ENCODE measurements at regions not wholly inside any gene's neighbourhood (a gene's known extent, or its start where the extent isn't known, plus 50 kb on each side); places are given as distances from the start of the nearest gene placed in this dataset.

DNA sequence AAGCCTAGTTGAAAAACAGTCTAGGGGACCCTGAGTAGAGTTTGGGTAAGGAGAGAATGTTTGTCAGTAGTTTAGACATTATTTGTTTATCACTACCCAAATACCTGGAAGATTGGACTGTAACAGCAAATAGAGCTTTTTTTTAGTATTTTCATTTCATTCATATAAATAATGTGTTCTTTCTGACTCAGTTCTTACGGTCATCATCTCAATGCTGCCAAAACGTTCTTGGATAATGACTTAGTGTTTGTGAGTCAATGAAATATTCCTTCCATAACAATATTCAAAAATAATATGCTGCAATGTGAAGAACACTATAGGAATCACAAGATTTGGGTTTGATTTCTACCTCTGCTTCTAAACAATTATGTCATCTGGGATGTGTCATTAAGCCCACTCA, 400.0 kb upstream of the PKN2 start:
- Histone ChIP-seq H3K36me3 (ENCODE audit: control insufficient read depth in 2 of 2, insufficient read depth in 2 of 2, low read length in 1 of 2) (no peaks in the 10 kb centered on the region), H3K4me3 (ENCODE audit: low read depth in 1 of 2, low read length in 2 of 2) (no peak overlapping the region), H3K27ac (ENCODE audit: low read depth in 2 of 2, low read length in 1 of 2) (no peak overlapping the region), H3K27me3 (ENCODE audit: control insufficient read depth in 1 of 2, insufficient read depth in 2 of 2, low read length in 2 of 2) (no peaks in the 10 kb centered on the region), H3K4me1 (ENCODE audit: control insufficient read depth in 2 of 2, insufficient read depth in 2 of 2, low read length in 1 of 2) (no peaks in the 10 kb centered on the region), H3K9me3 (ENCODE audit: control insufficient read depth in 2 of 2, insufficient read depth in 1 of 2, low read depth in 1 of 2, low read length in 1 of 2) (no peaks in the 10 kb centered on the region)
- WGBS, 2 donors = 62 to 70% methylated on average over 2 of the region's 2 CpGs

DNA sequence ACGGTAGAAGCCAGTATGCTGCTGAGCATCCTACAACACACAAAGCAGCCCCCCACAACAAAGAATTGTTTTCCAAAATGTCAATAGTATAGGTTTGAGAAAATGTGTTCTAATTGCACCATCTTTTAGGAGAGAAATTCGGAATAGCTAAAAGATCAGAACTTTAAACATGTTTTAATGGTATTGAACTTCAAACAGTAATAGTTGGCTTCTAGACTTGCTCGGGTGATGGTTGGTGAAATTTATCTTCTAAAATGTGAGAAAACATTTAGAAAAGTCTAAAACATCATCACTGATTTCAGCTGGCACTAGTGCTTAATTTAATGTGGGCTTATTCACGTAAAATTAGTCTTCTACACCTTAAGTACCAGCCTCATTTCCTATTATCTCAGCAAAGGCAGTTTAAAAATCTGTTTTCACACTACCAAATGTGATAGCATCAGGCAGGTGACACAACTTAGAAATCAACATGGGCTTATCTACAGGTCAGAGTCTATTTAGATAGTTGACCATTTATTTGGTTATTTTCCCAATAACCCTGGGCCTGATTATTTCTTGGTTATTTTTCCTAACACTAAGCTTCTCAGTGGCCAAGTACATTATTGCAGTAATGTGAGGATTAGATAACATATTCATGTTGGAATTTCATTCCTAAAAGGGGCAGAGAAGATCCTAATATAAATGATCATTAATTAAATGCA, 399.3 kb upstream of the PKN2 start:
- WGBS, 2 donors = 83 to 86% methylated on average over 4 of the region's 4 CpGs

DNA sequence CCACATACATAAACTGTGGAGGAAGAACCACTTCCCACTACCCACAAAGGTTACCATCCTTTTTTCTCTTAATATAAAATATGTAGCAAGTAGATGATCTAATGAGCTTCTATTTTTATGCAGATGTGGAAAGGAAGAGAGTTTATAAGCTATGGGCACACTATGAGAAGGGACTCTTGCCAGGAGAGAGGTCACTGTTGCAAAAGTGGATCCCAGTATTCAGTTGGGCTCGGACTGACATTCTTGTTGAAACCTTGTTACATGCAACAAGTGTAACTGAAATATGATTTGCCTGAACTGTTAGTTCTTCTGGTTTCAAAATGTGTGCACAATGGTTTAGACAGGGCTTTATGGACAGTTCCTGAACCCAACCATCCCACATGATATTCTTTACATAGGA, 397.4 kb upstream of the PKN2 start:
- WGBS, 2 donors = 72 to 78% methylated on average over 1 of the region's 1 CpG
- Histone ChIP-seq H3K9me3 (ENCODE audit: control insufficient read depth in 2 of 2, insufficient read depth in 1 of 2, low read depth in 1 of 2, low read length in 1 of 2) (no peaks in the 10 kb centered on the region), H3K4me1 (ENCODE audit: control insufficient read depth in 2 of 2, insufficient read depth in 2 of 2, low read length in 1 of 2) (no peaks in the 10 kb centered on the region), H3K27me3 (ENCODE audit: control insufficient read depth in 1 of 2, insufficient read depth in 2 of 2, low read length in 2 of 2) (no peaks in the 10 kb centered on the region), H3K27ac (ENCODE audit: low read depth in 2 of 2, low read length in 1 of 2) (no peak overlapping the region), H3K4me3 (ENCODE audit: low read depth in 1 of 2, low read length in 2 of 2) (no peak overlapping the region), H3K36me3 (ENCODE audit: control insufficient read depth in 2 of 2, insufficient read depth in 2 of 2, low read length in 1 of 2) (no peaks in the 10 kb centered on the region)

More for the DNA sequence above, 399.3 kb upstream of the PKN2 start:
- H3K27ac ChIP-seq (ENCODE audit: low read depth in 2 of 2, low read length in 1 of 2) = no peak overlapping the region
- H3K9me3 ChIP-seq (ENCODE audit: control insufficient read depth in 2 of 2, insufficient read depth in 1 of 2, low read depth in 1 of 2, low read length in 1 of 2) = no peaks in the 10 kb centered on the region
- H3K4me1 ChIP-seq (ENCODE audit: control insufficient read depth in 2 of 2, insufficient read depth in 2 of 2, low read length in 1 of 2) = no peaks in the 10 kb centered on the region
- no peaks in the 10 kb centered on the region for H3K27me3 ChIP-seq (ENCODE audit: control insufficient read depth in 1 of 2, insufficient read depth in 2 of 2, low read length in 2 of 2)
- H3K36me3 ChIP-seq (ENCODE audit: control insufficient read depth in 2 of 2, insufficient read depth in 2 of 2, low read length in 1 of 2) = no peaks in the 10 kb centered on the region
- H3K4me3 ChIP-seq (ENCODE audit: low read depth in 1 of 2, low read length in 2 of 2) = no peak overlapping the region

DNA sequence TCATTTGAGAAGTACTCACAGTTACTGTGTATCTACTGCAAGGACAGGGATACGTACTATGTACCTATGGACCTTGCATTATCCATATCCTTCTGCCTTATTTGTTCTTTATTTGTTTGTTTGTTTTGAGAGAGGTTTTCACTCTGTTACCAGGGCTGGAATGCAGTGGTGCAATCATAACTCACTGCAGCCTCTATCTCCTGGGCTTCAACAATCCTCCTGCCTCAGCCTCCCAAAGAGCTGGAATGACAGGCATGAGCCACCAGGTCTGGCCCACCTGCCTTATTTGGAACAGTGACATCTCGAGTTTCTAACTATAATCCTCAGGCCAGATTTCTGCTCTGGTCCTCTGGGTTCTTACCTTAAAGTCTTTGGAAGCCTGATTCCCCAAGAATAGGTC, 395.5 kb upstream of the PKN2 start:
- no peaks in the 10 kb centered on the region for H3K4me1 ChIP-seq (ENCODE audit: control insufficient read depth in 2 of 2, insufficient read depth in 2 of 2, low read length in 1 of 2)
- no peaks in the 10 kb centered on the region for H3K27me3 ChIP-seq (ENCODE audit: control insufficient read depth in 1 of 2, insufficient read depth in 2 of 2, low read length in 2 of 2)
- H3K36me3 ChIP-seq (ENCODE audit: control insufficient read depth in 2 of 2, insufficient read depth in 2 of 2, low read length in 1 of 2) = no peaks in the 10 kb centered on the region
- no peak overlapping the region for H3K27ac ChIP-seq (ENCODE audit: low read depth in 2 of 2, low read length in 1 of 2)
- H3K9me3 ChIP-seq (ENCODE audit: control insufficient read depth in 2 of 2, insufficient read depth in 1 of 2, low read depth in 1 of 2, low read length in 1 of 2) = no peaks in the 10 kb centered on the region
- 79 to 86% methylated on average over 2 of the region's 2 CpGs for WGBS, 2 donors
- no peak overlapping the region for H3K4me3 ChIP-seq (ENCODE audit: low read depth in 1 of 2, low read length in 2 of 2)

DNA sequence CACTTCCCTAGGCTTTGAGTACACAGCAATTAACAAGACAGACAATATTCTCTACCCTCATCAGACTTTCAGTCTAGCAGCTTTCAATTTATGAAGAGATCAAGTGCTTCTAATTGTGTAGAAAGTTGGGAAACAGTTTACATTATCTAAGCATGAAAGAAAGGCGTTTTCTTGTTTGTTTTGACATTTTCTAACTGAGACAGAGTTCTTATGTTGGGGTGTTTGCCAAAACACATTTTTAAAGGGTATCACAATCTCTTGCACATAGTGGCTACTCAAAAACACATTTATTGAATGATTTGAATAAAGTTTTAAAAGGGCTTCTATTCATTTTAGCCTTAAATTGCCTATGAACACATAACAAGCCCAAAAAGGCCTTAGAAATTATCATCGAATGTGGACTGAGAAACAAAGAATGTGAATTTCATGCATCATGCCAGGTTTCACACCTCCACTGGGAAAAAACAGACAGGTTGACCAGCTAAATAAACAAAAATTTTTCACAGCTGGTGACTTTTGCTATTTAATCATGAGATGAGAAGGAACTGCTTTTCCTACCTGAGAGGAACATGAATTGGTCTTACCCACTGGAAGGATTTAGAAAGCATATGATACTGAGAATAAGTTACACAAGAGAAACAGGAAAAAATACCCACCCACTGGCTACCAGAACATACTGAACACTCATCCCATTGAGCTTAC, 394.5 kb upstream of the PKN2 start:
- Histone ChIP-seq H3K27me3 (ENCODE audit: control insufficient read depth in 1 of 2, insufficient read depth in 2 of 2, low read length in 2 of 2) (no peaks in the 10 kb centered on the region), H3K36me3 (ENCODE audit: control insufficient read depth in 2 of 2, insufficient read depth in 2 of 2, low read length in 1 of 2) (no peaks in the 10 kb centered on the region), H3K27ac (ENCODE audit: low read depth in 2 of 2, low read length in 1 of 2) (no peak overlapping the region), H3K4me3 (ENCODE audit: low read depth in 1 of 2, low read length in 2 of 2) (no peak overlapping the region), H3K4me1 (ENCODE audit: control insufficient read depth in 2 of 2, insufficient read depth in 2 of 2, low read length in 1 of 2) (no peaks in the 10 kb centered on the region), H3K9me3 (ENCODE audit: control insufficient read depth in 2 of 2, insufficient read depth in 1 of 2, low read depth in 1 of 2, low read length in 1 of 2) (no peaks in the 10 kb centered on the region)
- 36 to 43% methylated on average over 2 of the region's 2 CpGs for WGBS, 2 donors

DNA sequence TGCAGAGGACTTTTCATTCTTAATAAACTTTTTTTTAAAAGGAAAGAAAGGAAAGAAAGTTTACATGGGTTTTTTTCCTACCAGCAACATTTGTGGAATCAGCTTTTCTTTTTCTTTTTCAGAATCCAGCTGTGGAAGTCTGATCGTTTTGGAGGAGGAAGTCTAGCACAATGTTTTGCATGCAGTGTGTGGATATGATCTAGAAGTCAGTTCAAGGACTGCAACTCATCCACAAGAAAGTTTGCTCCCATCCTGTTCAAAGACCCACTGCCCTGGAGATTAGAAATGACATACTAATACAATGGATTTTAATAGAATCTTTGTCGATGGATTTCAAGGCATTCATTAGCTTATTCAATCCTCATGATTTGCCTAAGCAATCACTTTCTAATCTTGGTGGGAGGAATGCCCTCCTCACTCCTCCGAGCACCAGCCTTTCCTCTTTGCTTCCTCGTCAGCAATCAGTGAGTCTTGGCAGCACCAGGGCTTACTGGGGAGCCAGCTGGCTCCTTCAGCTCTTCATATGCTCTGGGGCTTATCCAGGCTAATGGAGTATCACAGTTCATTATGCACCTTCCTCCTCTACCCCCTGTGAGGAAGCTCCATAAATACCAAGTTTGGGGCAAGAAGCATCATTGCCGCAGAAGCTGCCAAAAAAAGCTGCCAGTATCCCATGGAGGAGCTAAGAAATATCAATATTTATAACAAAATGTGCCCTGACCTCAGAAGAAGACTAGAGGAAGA, 392.3 kb upstream of the PKN2 start:
- no peak overlapping the region for H3K4me3 ChIP-seq (ENCODE audit: low read depth in 1 of 2, low read length in 2 of 2)
- no peaks in the 10 kb centered on the region for H3K36me3 ChIP-seq (ENCODE audit: control insufficient read depth in 2 of 2, insufficient read depth in 2 of 2, low read length in 1 of 2)
- no peaks in the 10 kb centered on the region for H3K27me3 ChIP-seq (ENCODE audit: control insufficient read depth in 1 of 2, insufficient read depth in 2 of 2, low read length in 2 of 2)
- H3K27ac ChIP-seq (ENCODE audit: low read depth in 2 of 2, low read length in 1 of 2) = no peak overlapping the region
- no peaks in the 10 kb centered on the region for H3K9me3 ChIP-seq (ENCODE audit: control insufficient read depth in 2 of 2, insufficient read depth in 1 of 2, low read depth in 1 of 2, low read length in 1 of 2)
- 56% methylated on average over 5 of the region's 5 CpGs for WGBS, 2 donors
- H3K4me1 ChIP-seq (ENCODE audit: control insufficient read depth in 2 of 2, insufficient read depth in 2 of 2, low read length in 1 of 2) = no peaks in the 10 kb centered on the region

DNA sequence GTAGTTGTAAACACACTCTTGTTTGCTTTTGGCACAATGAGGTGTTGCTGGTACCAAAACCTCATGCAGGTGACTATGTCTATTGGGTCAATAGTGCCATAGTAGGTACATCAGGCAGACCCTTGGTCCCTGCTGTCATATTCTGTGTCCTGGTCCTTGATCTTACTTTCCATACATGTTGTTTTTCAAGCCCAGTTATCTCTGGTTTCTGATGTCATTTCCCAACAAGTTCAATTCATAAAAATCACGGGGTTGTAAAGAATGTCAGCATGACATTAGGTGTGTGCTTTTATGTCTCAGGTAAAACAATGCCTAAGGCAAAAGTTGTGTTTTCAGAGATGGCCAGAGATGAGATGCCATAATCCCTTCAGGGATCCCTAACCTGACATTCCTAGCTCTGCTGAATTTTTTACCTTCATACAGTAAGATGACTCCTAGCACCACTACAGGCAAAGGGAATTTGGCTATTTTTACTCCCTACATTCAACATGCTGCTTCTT, 390.3 kb upstream of the PKN2 start:
- Histone ChIP-seq H3K27me3 (ENCODE audit: control insufficient read depth in 1 of 2, insufficient read depth in 2 of 2, low read length in 2 of 2) (no peaks in the 10 kb centered on the region), H3K4me1 (ENCODE audit: control insufficient read depth in 2 of 2, insufficient read depth in 2 of 2, low read length in 1 of 2) (no peaks in the 10 kb centered on the region), H3K36me3 (ENCODE audit: control insufficient read depth in 2 of 2, insufficient read depth in 2 of 2, low read length in 1 of 2) (no peaks in the 10 kb centered on the region), H3K9me3 (ENCODE audit: control insufficient read depth in 2 of 2, insufficient read depth in 1 of 2, low read depth in 1 of 2, low read length in 1 of 2) (no peaks in the 10 kb centered on the region), H3K27ac (ENCODE audit: low read depth in 2 of 2, low read length in 1 of 2) (no peak overlapping the region), H3K4me3 (ENCODE audit: low read depth in 1 of 2, low read length in 2 of 2) (no peak overlapping the region)
- 56 to 71% methylated on average over 1 of the region's 1 CpG for WGBS, 2 donors

DNA sequence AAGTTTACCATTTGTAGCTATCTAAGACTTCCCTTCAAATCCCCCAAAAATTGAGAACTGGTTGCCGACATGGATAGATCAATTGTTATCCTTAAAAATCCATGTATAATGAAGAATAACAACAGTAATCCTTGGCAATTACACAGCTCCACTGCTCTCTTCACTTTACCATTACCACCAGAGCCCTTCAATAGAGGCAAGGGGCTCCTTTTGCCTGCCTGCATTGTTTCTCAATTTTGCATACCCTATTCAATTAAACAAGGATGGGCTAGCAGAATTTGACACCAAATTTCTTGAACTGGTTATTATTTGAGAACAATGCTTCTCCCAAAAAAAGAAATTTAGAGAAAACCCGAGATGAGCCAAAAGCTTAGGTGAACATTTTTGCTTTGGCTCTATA, 387.8 kb upstream of the PKN2 start:
- WGBS, 2 donors = 95 to 97% methylated on average over 2 of the region's 2 CpGs
- Histone ChIP-seq H3K9me3 (ENCODE audit: control insufficient read depth in 2 of 2, insufficient read depth in 1 of 2, low read depth in 1 of 2, low read length in 1 of 2) (no peaks in the 10 kb centered on the region), H3K36me3 (ENCODE audit: control insufficient read depth in 2 of 2, insufficient read depth in 2 of 2, low read length in 1 of 2) (no peaks in the 10 kb centered on the region), H3K27me3 (ENCODE audit: control insufficient read depth in 1 of 2, insufficient read depth in 2 of 2, low read length in 2 of 2) (no peaks in the 10 kb centered on the region), H3K27ac (ENCODE audit: low read depth in 2 of 2, low read length in 1 of 2) (no peak overlapping the region), H3K4me3 (ENCODE audit: low read depth in 1 of 2, low read length in 2 of 2) (no peak overlapping the region), H3K4me1 (ENCODE audit: control insufficient read depth in 2 of 2, insufficient read depth in 2 of 2, low read length in 1 of 2) (no peaks in the 10 kb centered on the region)

DNA sequence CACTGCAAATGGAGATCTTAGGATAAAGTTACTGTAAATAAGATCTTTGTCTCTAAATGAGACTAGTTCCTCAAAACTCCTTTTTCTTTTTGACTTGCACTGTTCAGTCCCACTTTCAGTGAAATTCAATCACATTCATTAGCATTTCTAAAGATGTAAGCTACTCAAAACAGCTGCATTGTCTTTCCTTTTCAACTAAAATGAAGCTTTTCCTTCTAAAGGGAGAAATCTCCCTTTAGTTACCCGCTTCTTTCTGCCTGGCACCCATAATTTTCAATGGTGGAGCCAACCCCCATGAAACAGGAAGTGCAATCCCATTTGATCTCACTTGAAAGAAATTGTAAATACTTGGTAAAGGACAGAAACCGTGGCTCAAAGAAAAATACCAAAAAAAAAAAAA, 387.4 kb upstream of the PKN2 start:
- WGBS, 2 donors = 69 to 78% methylated on average over 2 of the region's 2 CpGs
- no peaks in the 10 kb centered on the region for H3K9me3 ChIP-seq (ENCODE audit: control insufficient read depth in 2 of 2, insufficient read depth in 1 of 2, low read depth in 1 of 2, low read length in 1 of 2)

More for the DNA sequence above, 387.4 kb upstream of the PKN2 start:
- no peaks in the 10 kb centered on the region for H3K4me1 ChIP-seq (ENCODE audit: control insufficient read depth in 2 of 2, insufficient read depth in 2 of 2, low read length in 1 of 2)
- no peak overlapping the region for H3K4me3 ChIP-seq (ENCODE audit: low read depth in 1 of 2, low read length in 2 of 2)
- H3K27me3 ChIP-seq (ENCODE audit: control insufficient read depth in 1 of 2, insufficient read depth in 2 of 2, low read length in 2 of 2) = no peaks in the 10 kb centered on the region
- no peak overlapping the region for H3K27ac ChIP-seq (ENCODE audit: low read depth in 2 of 2, low read length in 1 of 2)
- H3K36me3 ChIP-seq (ENCODE audit: control insufficient read depth in 2 of 2, insufficient read depth in 2 of 2, low read length in 1 of 2) = no peaks in the 10 kb centered on the region

Measured in esophagus (tissue), 2 donors.